ENCODE measurements at regions not wholly inside any gene's neighbourhood (a gene's known extent, or its start where the extent isn't known, plus 50 kb on each side); places are given as distances from the start of the nearest gene placed in this dataset.
A peak's percentile ranks its signal among the peaks of the same experiment; 100 is the strongest.

DNA sequence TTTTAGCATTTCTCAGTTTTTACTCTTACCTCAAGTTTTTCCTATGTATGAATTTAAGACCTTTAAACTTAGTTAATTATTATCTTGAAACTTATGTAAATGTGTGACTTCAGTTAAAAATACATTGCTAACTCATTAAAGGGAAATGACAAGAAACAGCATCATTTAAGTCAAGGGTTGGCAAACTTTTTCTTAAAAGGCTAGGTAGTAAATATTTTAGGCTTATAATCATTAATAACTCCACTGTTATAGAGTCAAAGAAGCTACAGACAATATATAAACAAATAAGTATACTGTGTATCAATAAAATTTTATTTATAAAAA lies 259.7 kb upstream of the RBMS1 start:
- no peak for DNase-seq
- ChIA-PET CTCF (no interaction called here), POLR2A (no interaction called here)
- Histone ChIP-seq H4K20me1 (ENCODE audit: insufficient read depth) (no peaks in the 10 kb centered on the region), H3K36me3 (replicated peaks in 1 of 2; ENCODE audit: control insufficient read depth in 1 of 2, insufficient read depth in 2 of 2, low read length in 1 of 2) (peaks cover 0 to 8% of the 10 kb centered on the region in 2 experiments), H3K9ac (no peak overlapping the region), H3K4me2 (no peak overlapping the region), H3K4me3 (ENCODE audit: low read depth in 2 of 2, low read length in 1 of 2) (no peak overlapping the region), H3K27me3 (ENCODE audit: insufficient read depth) (no peaks in the 10 kb centered on the region), H3K9me2 (no peaks in the 10 kb centered on the region), H3K4me1 (ENCODE audit: control insufficient read depth in 1 of 2, insufficient read depth in 2 of 2, low read depth in 1 of 2, low read length in 1 of 2) (peaks cover 0 to 2% of the 10 kb centered on the region in 2 experiments; a peak in 1 of 4 replicates), H3F3A (replicated peaks; ENCODE audit: insufficient read depth) (peaks cover 17% of the 10 kb centered on the region), H2AFZ (ENCODE audit: low read depth) (no peak overlapping the region), H3K27ac (ENCODE audit: low read depth in 2 of 2, low read length in 1 of 2) (peak overlapping the region in 1 of 2 experiments; percentile 61; a peak in 3 of 4 replicates), H3K79me2 (ENCODE audit: insufficient read depth) (no peaks in the 10 kb centered on the region), H3K9me3 (peaks cover 17% of the 10 kb centered on the region; the same call in 1 of the 2 replicates)
- TF ChIP-seq ZBTB33 (IDR thresholded peaks at IDR 0.05; ENCODE audit: borderline replicate concordance, low read depth) (no peak), USF1 (IDR thresholded peaks at IDR 0.05; ENCODE audit: borderline replicate concordance, low read depth) (no peak), MEF2A (IDR thresholded peaks at IDR 0.05; ENCODE audit: borderline replicate concordance, low read depth) (no peak), EP300 (IDR thresholded peaks at IDR 0.05; ENCODE audit: borderline replicate concordance in 1 of 2, low read depth in 1 of 2, low read length in 1 of 2) (no peak), RAD21 (IDR thresholded peaks at IDR 0.05; ENCODE audit: low read length) (no peak), JUND (IDR thresholded peaks at IDR 0.05) (no peak), ELF1 (IDR thresholded peaks at IDR 0.05) (no peak), EZH2phosphoT487 (IDR thresholded peaks at IDR 0.05; ENCODE audit: borderline replicate concordance, low read depth) (no peak)
- TF ChIP-seq, protein P1, sequence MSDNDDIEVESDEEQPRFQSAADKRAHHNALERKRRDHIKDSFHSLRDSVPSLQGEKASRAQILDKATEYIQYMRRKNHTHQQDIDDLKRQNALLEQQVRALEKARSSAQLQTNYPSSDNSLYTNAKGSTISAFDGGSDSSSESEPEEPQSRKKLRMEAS (IDR thresholded peaks at IDR 0.05; ENCODE audit: low read depth), result no peak

DNA sequence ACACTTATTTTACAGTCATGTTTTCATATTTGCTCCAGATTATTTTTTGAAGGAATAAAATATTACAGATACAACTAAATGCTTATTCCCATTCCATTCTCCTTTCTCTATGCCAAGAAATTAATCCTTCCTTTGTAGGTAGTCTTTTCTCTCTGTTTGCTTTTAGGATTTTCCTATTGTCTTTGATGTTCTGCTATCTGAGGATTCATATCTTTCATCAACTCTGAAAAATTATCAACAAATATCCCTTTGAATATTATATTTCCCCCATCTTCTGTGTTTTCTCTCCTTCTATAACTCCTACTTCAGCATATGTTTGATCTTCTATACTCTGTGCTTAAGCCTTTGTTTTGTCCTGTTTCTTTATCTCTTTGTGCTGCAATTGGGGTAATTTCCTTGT lies 260.4 kb upstream of the RBMS1 start:
- no peaks in the 10 kb centered on the region for H3K79me2 ChIP-seq (ENCODE audit: insufficient read depth)
- no peaks in the 10 kb centered on the region for H4K20me1 ChIP-seq (ENCODE audit: insufficient read depth)
- no peak overlapping the region for H3K9ac ChIP-seq
- peaks cover 0 to 8% of the 10 kb centered on the region in 2 experiments for H3K36me3 ChIP-seq (replicated peaks in 1 of 2; ENCODE audit: control insufficient read depth in 1 of 2, insufficient read depth in 2 of 2, low read length in 1 of 2)
- ChIA-PET POLR2A (no interaction called here), CTCF (no interaction called here)
- DNase-seq, result no peak
- peaks cover 17% of the 10 kb centered on the region; the same call in 1 of the 2 replicates for H3K9me3 ChIP-seq
- peaks cover 17% of the 10 kb centered on the region for H3F3A ChIP-seq (replicated peaks; ENCODE audit: insufficient read depth)
- TF ChIP-seq ZBTB33 (IDR thresholded peaks at IDR 0.05; ENCODE audit: borderline replicate concordance, low read depth) (no peak), ELF1 (IDR thresholded peaks at IDR 0.05) (no peak), FOXJ3 (CRISPR knock-in tag; IDR thresholded peaks at IDR 0.05) (no peak), NFIC (IDR thresholded peaks at IDR 0.05; ENCODE audit: borderline replicate concordance) (no peak)
- TF ChIP-seq, protein P2, sequence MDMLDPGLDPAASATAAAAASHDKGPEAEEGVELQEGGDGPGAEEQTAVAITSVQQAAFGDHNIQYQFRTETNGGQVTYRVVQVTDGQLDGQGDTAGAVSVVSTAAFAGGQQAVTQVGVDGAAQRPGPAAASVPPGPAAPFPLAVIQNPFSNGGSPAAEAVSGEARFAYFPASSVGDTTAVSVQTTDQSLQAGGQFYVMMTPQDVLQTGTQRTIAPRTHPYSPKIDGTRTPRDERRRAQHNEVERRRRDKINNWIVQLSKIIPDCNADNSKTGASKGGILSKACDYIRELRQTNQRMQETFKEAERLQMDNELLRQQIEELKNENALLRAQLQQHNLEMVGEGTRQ (IDR thresholded peaks at IDR 0.05; ENCODE audit: borderline replicate concordance, low read depth, low read length), result no peak
- TF ChIP-seq, protein P3, sequence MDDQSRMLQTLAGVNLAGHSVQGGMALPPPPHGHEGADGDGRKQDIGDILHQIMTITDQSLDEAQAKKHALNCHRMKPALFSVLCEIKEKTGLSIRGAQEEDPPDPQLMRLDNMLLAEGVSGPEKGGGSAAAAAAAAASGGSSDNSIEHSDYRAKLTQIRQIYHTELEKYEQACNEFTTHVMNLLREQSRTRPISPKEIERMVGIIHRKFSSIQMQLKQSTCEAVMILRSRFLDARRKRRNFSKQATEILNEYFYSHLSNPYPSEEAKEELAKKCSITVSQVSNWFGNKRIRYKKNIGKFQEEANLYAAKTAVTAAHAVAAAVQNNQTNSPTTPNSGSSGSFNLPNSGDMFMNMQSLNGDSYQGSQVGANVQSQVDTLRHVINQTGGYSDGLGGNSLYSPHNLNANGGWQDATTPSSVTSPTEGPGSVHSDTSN (IDR thresholded peaks at IDR 0.05), result no peak
- no peaks in the 10 kb centered on the region for H3K4me1 ChIP-seq (ENCODE audit: control insufficient read depth in 1 of 2, insufficient read depth in 2 of 2, low read depth in 1 of 2, low read length in 1 of 2)
- H3K9me2 ChIP-seq, result no peaks in the 10 kb centered on the region
- H3K4me2 ChIP-seq, result no peak overlapping the region
- H3K27ac ChIP-seq (ENCODE audit: low read depth in 2 of 2, low read length in 1 of 2), result no peak overlapping the region
- no peak overlapping the region for H2AFZ ChIP-seq (ENCODE audit: low read depth)
- no peaks in the 10 kb centered on the region for H3K27me3 ChIP-seq (ENCODE audit: insufficient read depth)
- H3K4me3 ChIP-seq (ENCODE audit: low read depth in 2 of 2, low read length in 1 of 2), result no peak overlapping the region

Data from SK-N-SH (cell line).